ENCODE measurements at regions not wholly inside any gene's neighbourhood (a gene's known extent, or its start where the extent isn't known, plus 50 kb on each side); places are given as distances from the start of the nearest gene placed in this dataset.

DNA sequence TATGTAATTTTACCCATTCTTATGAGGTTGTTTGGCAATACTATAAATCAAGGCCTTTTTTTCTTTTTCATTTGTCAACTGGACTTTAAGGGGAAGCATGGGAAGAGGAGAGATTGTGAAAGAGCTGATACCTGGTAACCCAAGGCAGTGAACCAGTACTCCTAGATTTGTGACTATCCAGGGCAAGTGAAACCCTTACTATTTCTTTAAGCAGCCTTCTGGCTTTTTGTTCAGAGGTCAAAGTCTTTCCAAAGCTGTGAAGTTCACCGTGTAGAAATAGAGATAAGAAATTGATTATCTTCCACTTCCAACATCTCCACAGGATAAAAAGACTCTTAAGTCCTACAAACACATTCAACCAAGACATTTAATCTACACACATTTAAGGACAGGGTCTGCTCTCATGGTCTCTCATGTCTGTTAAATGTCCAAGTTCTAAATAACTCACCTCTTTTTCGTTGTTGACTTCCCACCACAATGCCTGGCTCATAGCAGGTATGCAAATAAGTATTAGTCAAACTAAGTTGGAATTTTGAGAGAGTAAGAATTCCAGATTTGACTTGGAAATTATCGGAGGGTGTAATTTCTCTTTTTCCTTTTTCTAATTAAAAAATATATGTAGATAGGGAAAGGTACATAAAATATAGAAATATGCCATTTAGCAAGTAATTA, 485.8 kb downstream of the STK39 start:
- no peak overlapping the region for H3K9ac ChIP-seq (ENCODE audit: insufficient read length)
- TF ChIP-seq EZH2 (IDR thresholded peaks at IDR 0.05) (no peak), POLR2AphosphoS5 (IDR thresholded peaks at IDR 0.05; ENCODE audit: borderline replicate concordance, low read depth, low read length) (no peak), FOXP2 (optimal IDR thresholded peaks at IDR 0.05; ENCODE audit: control extremely low read depth, extremely low read length, insufficient read depth) (no peak)
- no peaks in the 10 kb centered on the region for H3K9me3 ChIP-seq (ENCODE audit: low read depth, low read length)
- H3K36me3 ChIP-seq (ENCODE audit: insufficient read depth, low read length), result no peaks in the 10 kb centered on the region
- H3K27ac ChIP-seq, result no peak overlapping the region
- no peak for DNase-seq (ENCODE audit: low read depth, low spot score)
- no peak overlapping the region for H3K4me3 ChIP-seq

DNA sequence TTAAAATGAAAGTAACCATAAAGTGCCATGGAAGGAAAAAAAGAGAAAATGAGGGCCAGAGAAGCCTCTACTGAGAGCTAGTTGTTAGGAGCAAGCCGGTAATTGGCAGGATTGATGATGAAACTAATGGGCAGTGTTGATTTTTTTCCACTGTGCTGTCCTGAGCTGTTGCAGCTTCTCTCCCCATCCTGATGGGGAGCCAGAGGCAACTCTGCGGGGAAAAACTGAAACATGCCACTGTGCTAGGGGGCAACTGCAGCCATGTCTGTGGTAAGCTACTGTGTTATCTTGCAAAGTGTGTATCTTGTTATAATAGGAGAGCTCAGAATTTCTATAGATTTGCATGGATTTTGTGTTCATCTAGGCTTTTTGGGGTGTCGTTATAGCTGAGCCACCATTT, 487.9 kb downstream of the STK39 start:
- TF ChIP-seq EZH2 (IDR thresholded peaks at IDR 0.05), result no peak
- Histone ChIP-seq H3K36me3 (ENCODE audit: insufficient read depth, low read length) (no peaks in the 10 kb centered on the region), H3K9me3 (ENCODE audit: low read depth, low read length) (no peaks in the 10 kb centered on the region), H3K27ac (no peak overlapping the region), H3K4me3 (no peak overlapping the region), H3K9ac (ENCODE audit: insufficient read length) (no peak overlapping the region)
- DNase-seq (ENCODE audit: low read depth, low spot score), result no peak

DNA sequence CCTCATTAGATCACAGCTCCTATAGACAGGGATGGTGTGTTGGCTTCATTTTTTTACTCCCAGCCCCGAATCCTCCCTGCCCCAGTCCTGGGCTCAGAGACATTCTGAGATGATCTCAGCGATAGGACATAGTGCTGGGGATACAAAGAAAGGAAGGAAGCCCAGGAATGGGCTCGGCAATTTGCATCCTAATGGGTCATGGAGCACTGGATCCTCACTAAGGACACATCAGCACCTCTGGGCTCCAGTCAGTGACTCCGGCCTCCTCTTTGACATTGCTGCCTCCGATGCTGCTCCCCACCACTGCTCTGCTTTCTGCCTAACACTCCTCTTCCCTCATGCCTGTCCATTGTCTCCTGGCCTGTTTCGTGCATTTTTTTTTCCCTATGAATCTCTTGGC, 489.1 kb downstream of the STK39 start:
- Histone ChIP-seq H3K4me3 (no peak overlapping the region), H3K9me3 (ENCODE audit: low read depth, low read length) (no peaks in the 10 kb centered on the region), H3K36me3 (ENCODE audit: insufficient read depth, low read length) (no peaks in the 10 kb centered on the region), H3K27ac (no peak overlapping the region), H3K9ac (ENCODE audit: insufficient read length) (no peak overlapping the region)
- no peak for TF ChIP-seq EZH2 (IDR thresholded peaks at IDR 0.05)
- TF ChIP-seq POLR2AphosphoS5 (IDR thresholded peaks at IDR 0.05; ENCODE audit: borderline replicate concordance, low read depth, low read length), result no peak
- no peak for TF ChIP-seq FOXP2 (optimal IDR thresholded peaks at IDR 0.05; ENCODE audit: control extremely low read depth, extremely low read length, insufficient read depth)
- no peak for DNase-seq (ENCODE audit: low read depth, low spot score)

DNA sequence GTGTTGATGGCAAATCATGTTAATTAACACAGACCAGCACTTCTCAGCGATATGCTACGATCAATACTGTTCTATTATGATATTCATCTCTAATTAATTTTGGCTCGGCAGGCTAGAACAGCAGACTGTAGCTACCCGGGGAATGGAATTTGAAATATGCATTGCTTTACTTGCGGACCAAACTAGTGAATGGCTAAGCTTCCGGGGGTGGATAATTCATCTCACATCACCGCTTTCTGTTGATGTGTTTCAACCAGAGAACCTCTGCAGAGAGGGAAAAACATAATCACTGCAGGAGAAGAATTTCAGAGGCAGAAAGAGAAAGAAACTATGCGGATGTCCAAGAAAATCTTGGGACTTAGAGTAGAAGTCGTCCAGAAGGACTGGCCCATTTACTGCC, 490.9 kb downstream of the STK39 start:
- no peak overlapping the region for H3K27ac ChIP-seq
- TF ChIP-seq POLR2AphosphoS5 (IDR thresholded peaks at IDR 0.05; ENCODE audit: borderline replicate concordance, low read depth, low read length), result no peak
- no peak for TF ChIP-seq FOXP2 (optimal IDR thresholded peaks at IDR 0.05; ENCODE audit: control extremely low read depth, extremely low read length, insufficient read depth)
- TF ChIP-seq EZH2 (IDR thresholded peaks at IDR 0.05), result no peak
- DNase-seq (ENCODE audit: low read depth, low spot score), result no peak
- no peak overlapping the region for H3K4me3 ChIP-seq
- H3K9me3 ChIP-seq (ENCODE audit: low read depth, low read length), result no peaks in the 10 kb centered on the region
- no peak overlapping the region for H3K9ac ChIP-seq (ENCODE audit: insufficient read length)
- no peaks in the 10 kb centered on the region for H3K36me3 ChIP-seq (ENCODE audit: insufficient read depth, low read length)

DNA sequence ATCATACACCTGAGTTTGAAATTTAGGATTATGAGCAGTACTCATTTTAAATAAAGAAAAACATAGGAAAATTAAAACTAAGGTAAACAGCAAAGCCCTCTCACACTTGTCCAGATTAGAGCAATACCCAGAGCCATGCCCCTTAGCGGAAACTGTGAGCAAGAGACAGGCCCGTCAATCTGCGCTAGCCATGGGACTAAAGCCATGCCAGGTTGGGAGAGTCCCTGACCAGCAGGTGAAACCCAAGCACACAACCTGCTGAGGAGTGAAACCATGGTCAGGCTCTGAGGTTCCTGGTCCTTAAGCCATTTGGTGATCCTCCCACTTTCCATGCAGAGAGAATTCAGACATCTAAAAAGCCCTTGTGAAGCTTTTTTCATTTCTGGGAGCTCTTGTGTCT, 494.3 kb downstream of the STK39 start:
- DNase-seq (ENCODE audit: low read depth, low spot score), result no peak
- Histone ChIP-seq H3K27ac (no peak overlapping the region), H3K9ac (ENCODE audit: insufficient read length) (no peak overlapping the region), H3K36me3 (ENCODE audit: insufficient read depth, low read length) (no peaks in the 10 kb centered on the region), H3K9me3 (ENCODE audit: low read depth, low read length) (no peaks in the 10 kb centered on the region), H3K4me3 (no peak overlapping the region)
- no peak for TF ChIP-seq POLR2AphosphoS5 (IDR thresholded peaks at IDR 0.05; ENCODE audit: borderline replicate concordance, low read depth, low read length)
- no peak for TF ChIP-seq FOXP2 (optimal IDR thresholded peaks at IDR 0.05; ENCODE audit: control extremely low read depth, extremely low read length, insufficient read depth)
- TF ChIP-seq EZH2 (IDR thresholded peaks at IDR 0.05), result no peak

DNA sequence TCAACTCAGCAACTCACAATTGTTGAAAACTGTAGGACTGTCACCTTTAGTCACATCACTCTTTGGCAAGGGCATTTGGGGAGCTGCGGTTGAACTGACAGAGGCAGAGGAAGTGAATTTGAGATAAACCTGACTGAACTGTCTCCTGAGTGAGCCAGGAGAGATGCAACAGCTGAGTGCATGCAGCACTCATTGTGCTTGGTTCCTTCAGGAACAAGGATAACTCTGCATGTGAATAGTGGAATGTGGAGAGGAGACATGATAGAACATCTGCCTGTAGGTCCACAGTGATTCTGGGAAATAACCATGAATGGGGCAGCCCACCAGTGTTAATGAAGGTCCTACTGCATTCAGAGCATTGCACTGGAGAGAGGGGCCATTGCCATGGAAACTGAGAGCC, 494.7 kb downstream of the STK39 start:
- Histone ChIP-seq H3K4me3 (no peak overlapping the region), H3K36me3 (ENCODE audit: insufficient read depth, low read length) (no peaks in the 10 kb centered on the region), H3K27ac (no peak overlapping the region), H3K9ac (ENCODE audit: insufficient read length) (no peak overlapping the region), H3K9me3 (ENCODE audit: low read depth, low read length) (no peaks in the 10 kb centered on the region)
- DNase-seq (ENCODE audit: low read depth, low spot score), result no peak
- TF ChIP-seq EZH2 (IDR thresholded peaks at IDR 0.05), result no peak
- no peak for TF ChIP-seq POLR2AphosphoS5 (IDR thresholded peaks at IDR 0.05; ENCODE audit: borderline replicate concordance, low read depth, low read length)
- TF ChIP-seq FOXP2 (optimal IDR thresholded peaks at IDR 0.05; ENCODE audit: control extremely low read depth, extremely low read length, insufficient read depth), result no peak

DNA sequence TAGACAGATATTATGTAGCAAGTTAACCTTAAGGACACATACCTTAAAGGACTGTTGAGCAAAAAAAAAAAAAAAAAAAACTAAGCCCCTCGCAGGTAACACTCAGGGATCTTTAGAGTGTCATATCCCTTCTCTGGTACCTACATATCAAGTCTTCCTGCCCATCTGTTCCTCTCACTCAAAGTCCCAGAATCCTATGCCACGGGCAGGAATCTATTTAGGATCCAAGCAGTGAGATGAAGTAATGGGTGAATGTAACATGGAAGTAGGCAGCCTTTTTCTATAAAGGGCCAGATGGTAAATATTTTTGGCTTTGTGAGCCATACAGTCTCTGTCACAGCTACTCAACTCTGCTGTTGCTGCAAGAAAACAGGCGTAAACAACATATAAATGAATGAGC, 496.7 kb downstream of the STK39 start:
- Histone ChIP-seq H3K27ac (no peak overlapping the region), H3K36me3 (ENCODE audit: insufficient read depth, low read length) (no peaks in the 10 kb centered on the region), H3K9me3 (ENCODE audit: low read depth, low read length) (no peaks in the 10 kb centered on the region), H3K4me3 (no peak overlapping the region), H3K9ac (ENCODE audit: insufficient read length) (no peak overlapping the region)
- TF ChIP-seq POLR2AphosphoS5 (IDR thresholded peaks at IDR 0.05; ENCODE audit: borderline replicate concordance, low read depth, low read length) (no peak), FOXP2 (optimal IDR thresholded peaks at IDR 0.05; ENCODE audit: control extremely low read depth, extremely low read length, insufficient read depth) (no peak), EZH2 (IDR thresholded peaks at IDR 0.05) (no peak)
- no peak for DNase-seq (ENCODE audit: low read depth, low spot score)

DNA sequence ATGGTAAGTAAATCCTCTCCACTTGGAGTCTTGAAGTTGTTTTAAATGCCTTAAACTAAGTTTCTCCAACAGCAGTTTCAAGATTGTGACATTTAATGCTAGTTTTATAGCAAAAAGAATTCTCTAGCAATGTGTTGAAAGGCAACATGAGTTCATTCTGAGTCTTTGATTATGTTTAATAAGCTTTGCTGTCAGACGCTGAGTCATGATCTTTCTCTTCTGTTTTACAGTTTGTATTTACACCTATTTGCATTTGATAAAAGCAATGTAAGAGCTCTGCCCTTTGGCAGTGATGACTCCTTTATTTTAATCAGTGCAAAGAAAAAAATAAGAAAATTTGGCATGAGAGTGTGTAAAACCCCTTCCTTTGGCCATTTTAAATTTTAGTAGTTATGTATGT, 497.7 kb downstream of the STK39 start:
- Histone ChIP-seq H3K27ac (no peak overlapping the region), H3K4me3 (no peak overlapping the region), H3K9me3 (ENCODE audit: low read depth, low read length) (no peaks in the 10 kb centered on the region), H3K9ac (ENCODE audit: insufficient read length) (no peak overlapping the region), H3K36me3 (ENCODE audit: insufficient read depth, low read length) (no peaks in the 10 kb centered on the region)
- DNase-seq (ENCODE audit: low read depth, low spot score), result no peak
- no peak for TF ChIP-seq POLR2AphosphoS5 (IDR thresholded peaks at IDR 0.05; ENCODE audit: borderline replicate concordance, low read depth, low read length)
- no peak for TF ChIP-seq FOXP2 (optimal IDR thresholded peaks at IDR 0.05; ENCODE audit: control extremely low read depth, extremely low read length, insufficient read depth)
- no peak for TF ChIP-seq EZH2 (IDR thresholded peaks at IDR 0.05)

DNA sequence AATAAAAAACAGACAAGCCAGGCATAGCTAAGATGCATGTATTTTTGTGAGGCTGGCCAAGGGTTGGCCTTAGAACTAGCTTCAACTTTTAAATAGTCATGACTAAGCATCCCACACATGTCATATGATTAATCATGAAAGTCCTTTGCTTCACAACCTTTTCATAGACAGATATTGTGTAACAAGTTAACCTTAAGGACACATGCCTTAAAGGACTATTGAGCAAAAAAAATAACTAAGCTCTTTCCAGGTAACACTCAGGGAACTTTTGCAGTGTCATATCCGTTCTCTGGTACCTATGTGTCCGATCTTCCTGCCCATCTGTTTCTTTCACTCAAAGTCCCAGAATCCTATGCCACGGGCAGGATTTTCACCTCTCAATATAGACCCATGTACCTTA, 498.4 kb downstream of the STK39 start:
- Histone ChIP-seq H3K4me3 (no peak overlapping the region), H3K27ac (no peak overlapping the region), H3K9me3 (ENCODE audit: low read depth, low read length) (no peaks in the 10 kb centered on the region), H3K9ac (ENCODE audit: insufficient read length) (no peak overlapping the region), H3K36me3 (ENCODE audit: insufficient read depth, low read length) (no peaks in the 10 kb centered on the region)
- DNase-seq (ENCODE audit: low read depth, low spot score), result no peak
- no peak for TF ChIP-seq FOXP2 (optimal IDR thresholded peaks at IDR 0.05; ENCODE audit: control extremely low read depth, extremely low read length, insufficient read depth)
- no peak for TF ChIP-seq POLR2AphosphoS5 (IDR thresholded peaks at IDR 0.05; ENCODE audit: borderline replicate concordance, low read depth, low read length)
- no peak for TF ChIP-seq EZH2 (IDR thresholded peaks at IDR 0.05)
